HepG2 (cell line): ENCODE measurements at regions not wholly inside any gene's neighbourhood (a gene's known extent, or its start where the extent isn't known, plus 50 kb on each side); places are given as distances from the start of the nearest gene placed in this dataset.
A peak's percentile ranks its signal among the peaks of the same experiment; 100 is the strongest.

Source experiments
- ATAC-seq: fragments of 200-7000 bp; cut with Tn5 transposase; 3 replicates; pipeline ENCODE4 v1.9.1; 2020; ENCODE audit warnings: mild to moderate bottlenecking, moderate library complexity
- BruUV-seq: library from RNA; stranded (reverse); fragments of 400-500 nt; replicated peaks from 2 replicates; lab custom pipeline; 2021; lab: Mats Ljungman, UMichigan
- CTCF ChIA-PET: fragments of 300-600 bp; formaldehyde crosslinking; extraction: SDS; loops from one replicate; lab custom pipeline; 2021; ENCODE audit warnings: low total read pairs, inconsistent platforms, low intra/inter-chr PET ratio; lab: Yijun Ruan, JAX
- POLR2A ChIA-PET: fragments of 350-600 bp; sonication (Branson Sonifier 250); formaldehyde crosslinking; loops from one replicate; lab custom pipeline; 2020; ENCODE audit warnings: antibody characterized with exemption, inconsistent platforms; lab: Yijun Ruan, JAX
- DNase-seq: peaks from one replicate; pipeline ENCODE4 v3.0.0-alpha.2; 2015; ENCODE audit warnings: low spot score
- FAIRE-seq: peaks from 3 replicates; lab custom pipeline; 2011; peaks lifted over from hg19 to GRCh38; lab: Jason Lieb, UNC
- H2AFZ ChIP-seq: one replicate; pipeline ENCODE4 v1.6.1; 2011; ENCODE audit warnings: low read length, inconsistent platforms
- H3K27ac ChIP-seq: fragments of 300-600 bp; 3 replicates; pipeline ENCODE4 v1.8.0; 2011; ENCODE audit warnings: mixed run types, mild to moderate bottlenecking, mixed read lengths, low read length, inconsistent platforms; ENCODE audit not compliant: insufficient read depth; ENCODE audit errors: extremely low read length
- H3K27me3 ChIP-seq, 2 experiments: fragments of 200-600 bp in 1 of 2; 2 replicates in 1 of 2; 3 replicates in 1 of 2; pipeline versions ENCODE4 v1.6.0 to v1.8.0; 2011; ENCODE audit warnings: low read length in 2 of 2, mild to moderate bottlenecking in 2 of 2, moderate library complexity in 2 of 2, inconsistent platforms in 1 of 2; ENCODE audit not compliant: insufficient read depth in 2 of 2, control insufficient read depth in 1 of 2
- H3K36me3 ChIP-seq, 2 experiments: fragments of 200-600 bp in 1 of 2; replicated peaks in 1 of 2; 2 replicates in 1 of 2; 3 replicates in 1 of 2; pipeline versions ENCODE4 v1.5.1 to v1.8.0; 2011; ENCODE audit warnings: low read length in 2 of 2, inconsistent platforms in 1 of 2; ENCODE audit not compliant: insufficient read depth in 2 of 2, control insufficient read depth in 1 of 2
- H3K4me1 ChIP-seq: 2 replicates; pipeline ENCODE4 v1.5.1; 2012; ENCODE audit warnings: low read length, inconsistent platforms; ENCODE audit not compliant: insufficient read depth
- H3K4me2 ChIP-seq: 2 replicates; pipeline ENCODE4 v1.6.0; 2011; ENCODE audit warnings: low read depth, low read length, inconsistent platforms
- H3K4me3 ChIP-seq, 3 experiments: fragments of 200-600 bp in 1 of 3; sonication (generic), shearing (Covaris generic) in 1 of 3; replicated peaks in 1 of 3; 2 replicates each; pipeline ENCODE4 v1.5.1; 2011 to 2016; ENCODE audit warnings: low read length in 3 of 3, inconsistent platforms in 2 of 3, low read depth in 2 of 3, mild to moderate bottlenecking in 2 of 3, control low read depth in 1 of 3, mixed read lengths in 1 of 3; ENCODE audit not compliant: insufficient read depth in 1 of 3
- H3K79me2 ChIP-seq: one replicate; pipeline ENCODE4 v1.6.1; 2011; ENCODE audit warnings: low read length, inconsistent platforms; ENCODE audit not compliant: insufficient read depth
- H3K9ac ChIP-seq: 2 replicates; pipeline ENCODE4 v1.6.0; 2011; ENCODE audit warnings: mild to moderate bottlenecking, low read depth, low read length, inconsistent platforms; ENCODE audit not compliant: insufficient read depth
- H3K9me3 ChIP-seq: 2 replicates; pipeline ENCODE4 v1.5.1; 2012; ENCODE audit warnings: mild to moderate bottlenecking, low read length
- H4K20me1 ChIP-seq: 2 replicates; pipeline ENCODE4 v1.6.0; 2011; ENCODE audit warnings: inconsistent platforms, mild to moderate bottlenecking, low read length, moderate library complexity; ENCODE audit not compliant: insufficient read depth
- FOSL1 ChIP-seq: sonication (generic); formaldehyde crosslinking; IDR thresholded peaks from 2 replicates; pipeline ENCODE4 v1.9.0; 2021; ENCODE audit warnings: missing genetic modification reagents, borderline replicate concordance
- MAFF ChIP-seq: IDR thresholded peaks from 2 replicates; pipeline ENCODE4 v1.6.1; 2011; ENCODE audit warnings: low read depth, low read length, improper control_type of control experiment
- POGZ ChIP-seq: sonication (generic); formaldehyde crosslinking; IDR thresholded peaks from 2 replicates; pipeline ENCODE4 v1.4.0; 2020; ENCODE audit warnings: mild to moderate bottlenecking, missing genetic modification reagents
- SRSF4 ChIP-seq: fragments of 200-400 bp; formaldehyde crosslinking; IDR thresholded peaks from one replicate; pipeline ENCODE4 v1.6.1; 2018; ENCODE audit warnings: mild to moderate bottlenecking, low read depth, low read length, moderate library complexity; ENCODE audit not compliant: poor library complexity, severe bottlenecking
- ZKSCAN1 ChIP-seq: fragments of 150-350 bp; IDR thresholded peaks from 2 replicates; pipeline ENCODE4 v1.6.1; 2014; ENCODE audit warnings: low read length
- ZNF572 ChIP-seq: sonication (generic); formaldehyde crosslinking; IDR thresholded peaks from 2 replicates; pipeline ENCODE4 v1.5.1; 2020; ENCODE audit warnings: mild to moderate bottlenecking, missing genetic modification reagents
- ZSCAN20 ChIP-seq: sonication (generic); formaldehyde crosslinking; IDR thresholded peaks from 2 replicates; pipeline ENCODE4 v1.4.0; 2020; ENCODE audit warnings: missing genetic modification reagents, mild to moderate bottlenecking, borderline replicate concordance
- WGBS: methylation state at CpG from one replicate; pipeline ENCODE4 v1.1.6; 2017; ENCODE audit warnings: low lambda C conversion rate; 5-methylcytosine and 5-hydroxymethylcytosine counted together
- in situ Hi-C: cut with HindIII; loops from 2 replicates; pipeline ENCODE4 v1.10.0; 2017; ENCODE audit warnings: low pct_unique_long_range_greater_than_20kb; ENCODE audit not compliant: extremely low pct_ligation_motif_present
- intact Hi-C: fragments of 100-400 bp; cut with micrococcal nuclease; formaldehyde crosslinking; loops from one replicate; pipeline ENCODE4 v1.10.0; 2022; ENCODE audit not compliant: unreplicated experiment
- TF ChIP-seq, protein P1 (sequence below): sonication (generic); formaldehyde crosslinking; IDR thresholded peaks from 2 replicates; pipeline ENCODE4 v1.5.0; 2020; ENCODE audit warnings: mild to moderate bottlenecking, missing genetic modification reagents, borderline replicate concordance
- TF ChIP-seq, protein P2 (sequence below): sonication (generic); formaldehyde crosslinking; IDR thresholded peaks from 2 replicates; pipeline ENCODE4 v1.5.0; 2020; ENCODE audit warnings: missing genetic modification reagents
- TF ChIP-seq, protein P3 (sequence below): sonication (generic); formaldehyde crosslinking; IDR thresholded peaks from 2 replicates; pipeline ENCODE4 v1.8.0; 2022; ENCODE audit warnings: mild to moderate bottlenecking, missing genetic modification reagents
- TF ChIP-seq, protein P4 (sequence below): IDR thresholded peaks from 2 replicates; pipeline ENCODE4 v1.6.1; 2012; ENCODE audit warnings: low read length, improper control_type of control experiment

DNA sequence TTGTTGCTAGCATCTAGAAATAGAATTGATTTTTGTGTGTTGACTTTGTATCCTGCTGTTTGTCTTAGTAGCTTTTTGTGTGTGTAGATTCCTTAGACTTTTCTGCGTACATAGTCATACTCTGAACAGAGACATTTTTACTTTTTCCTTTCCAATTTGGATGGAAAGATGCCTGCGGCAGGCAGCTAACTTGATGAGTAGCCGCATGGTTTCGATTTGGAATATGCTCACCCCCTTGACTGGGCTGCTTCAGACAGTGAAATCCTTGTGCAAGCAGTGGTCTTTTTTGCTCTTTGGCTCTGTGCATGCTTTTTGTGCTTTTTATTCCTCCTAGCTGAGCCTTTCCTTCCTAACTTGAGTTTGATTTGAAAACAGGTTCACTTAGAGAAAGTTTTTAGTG lies 71.8 kb downstream of the HHEX start:
- ChIA-PET POLR2A (no interaction called here), CTCF (no interaction called here)
- Histone ChIP-seq H3K27me3 (peaks cover 0 to 4% of the 10 kb centered on the region in 2 experiments; a peak in 1 of 5 replicates), H3K27ac (no peak overlapping the region), H3K4me3 (no peak overlapping the region), H3K4me1 (peaks cover 45% of the 10 kb centered on the region), H3K9me3 (no peaks in the 10 kb centered on the region), H3K4me2 (peak overlapping the region; percentile 55), H3K36me3 (no peaks in the 10 kb centered on the region), H3K79me2 (no peaks in the 10 kb centered on the region), H4K20me1 (no peaks in the 10 kb centered on the region), H2AFZ (no peak overlapping the region), H3K9ac (no peak overlapping the region)
- 27% methylated on average over 4 of the region's 4 CpGs for WGBS
- DNase-seq (no peak), ATAC-seq (no peak), FAIRE-seq (no peak)
- no TSS peak for BruUV-seq
- in situ Hi-C loops (no loop called here), intact Hi-C loops (no loop called here)
- TF ChIP-seq, protein P1, sequence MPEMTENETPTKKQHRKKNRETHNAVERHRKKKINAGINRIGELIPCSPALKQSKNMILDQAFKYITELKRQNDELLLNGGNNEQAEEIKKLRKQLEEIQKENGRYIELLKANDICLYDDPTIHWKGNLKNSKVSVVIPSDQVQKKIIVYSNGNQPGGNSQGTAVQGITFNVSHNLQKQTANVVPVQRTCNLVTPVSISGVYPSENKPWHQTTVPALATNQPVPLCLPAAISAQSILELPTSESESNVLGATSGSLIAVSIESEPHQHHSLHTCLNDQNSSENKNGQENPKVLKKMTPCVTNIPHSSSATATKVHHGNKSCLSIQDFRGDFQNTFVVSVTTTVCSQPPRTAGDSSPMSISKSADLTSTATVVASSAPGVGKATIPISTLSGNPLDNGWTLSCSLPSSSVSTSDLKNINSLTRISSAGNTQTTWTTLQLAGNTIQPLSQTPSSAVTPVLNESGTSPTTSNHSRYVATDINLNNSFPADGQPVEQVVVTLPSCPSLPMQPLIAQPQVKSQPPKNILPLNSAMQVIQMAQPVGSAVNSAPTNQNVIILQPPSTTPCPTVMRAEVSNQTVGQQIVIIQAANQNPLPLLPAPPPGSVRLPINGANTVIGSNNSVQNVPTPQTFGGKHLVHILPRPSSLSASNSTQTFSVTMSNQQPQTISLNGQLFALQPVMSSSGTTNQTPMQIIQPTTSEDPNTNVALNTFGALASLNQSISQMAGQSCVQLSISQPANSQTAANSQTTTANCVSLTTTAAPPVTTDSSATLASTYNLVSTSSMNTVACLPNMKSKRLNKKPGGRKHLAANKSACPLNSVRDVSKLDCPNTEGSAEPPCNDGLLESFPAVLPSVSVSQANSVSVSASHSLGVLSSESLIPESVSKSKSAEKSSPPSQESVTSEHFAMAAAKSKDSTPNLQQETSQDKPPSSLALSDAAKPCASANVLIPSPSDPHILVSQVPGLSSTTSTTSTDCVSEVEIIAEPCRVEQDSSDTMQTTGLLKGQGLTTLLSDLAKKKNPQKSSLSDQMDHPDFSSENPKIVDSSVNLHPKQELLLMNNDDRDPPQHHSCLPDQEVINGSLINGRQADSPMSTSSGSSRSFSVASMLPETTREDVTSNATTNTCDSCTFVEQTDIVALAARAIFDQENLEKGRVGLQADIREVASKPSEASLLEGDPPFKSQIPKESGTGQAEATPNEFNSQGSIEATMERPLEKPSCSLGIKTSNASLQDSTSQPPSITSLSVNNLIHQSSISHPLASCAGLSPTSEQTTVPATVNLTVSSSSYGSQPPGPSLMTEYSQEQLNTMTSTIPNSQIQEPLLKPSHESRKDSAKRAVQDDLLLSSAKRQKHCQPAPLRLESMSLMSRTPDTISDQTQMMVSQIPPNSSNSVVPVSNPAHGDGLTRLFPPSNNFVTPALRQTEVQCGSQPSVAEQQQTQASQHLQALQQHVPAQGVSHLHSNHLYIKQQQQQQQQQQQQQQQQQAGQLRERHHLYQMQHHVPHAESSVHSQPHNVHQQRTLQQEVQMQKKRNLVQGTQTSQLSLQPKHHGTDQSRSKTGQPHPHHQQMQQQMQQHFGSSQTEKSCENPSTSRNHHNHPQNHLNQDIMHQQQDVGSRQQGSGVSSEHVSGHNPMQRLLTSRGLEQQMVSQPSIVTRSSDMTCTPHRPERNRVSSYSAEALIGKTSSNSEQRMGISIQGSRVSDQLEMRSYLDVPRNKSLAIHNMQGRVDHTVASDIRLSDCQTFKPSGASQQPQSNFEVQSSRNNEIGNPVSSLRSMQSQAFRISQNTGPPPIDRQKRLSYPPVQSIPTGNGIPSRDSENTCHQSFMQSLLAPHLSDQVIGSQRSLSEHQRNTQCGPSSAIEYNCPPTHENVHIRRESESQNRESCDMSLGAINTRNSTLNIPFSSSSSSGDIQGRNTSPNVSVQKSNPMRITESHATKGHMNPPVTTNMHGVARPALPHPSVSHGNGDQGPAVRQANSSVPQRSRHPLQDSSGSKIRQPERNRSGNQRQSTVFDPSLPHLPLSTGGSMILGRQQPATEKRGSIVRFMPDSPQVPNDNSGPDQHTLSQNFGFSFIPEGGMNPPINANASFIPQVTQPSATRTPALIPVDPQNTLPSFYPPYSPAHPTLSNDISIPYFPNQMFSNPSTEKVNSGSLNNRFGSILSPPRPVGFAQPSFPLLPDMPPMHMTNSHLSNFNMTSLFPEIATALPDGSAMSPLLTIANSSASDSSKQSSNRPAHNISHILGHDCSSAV (CRISPR knock-in tag): no peak
- TF ChIP-seq SRSF4 (no peak), ZSCAN20 (CRISPR knock-in tag) (no peak), MAFF (no peak), ZKSCAN1 (no peak), POGZ (CRISPR knock-in tag) (no peak), FOSL1 (CRISPR knock-in tag) (no peak), ZNF572 (CRISPR knock-in tag) (no peak)
- TF ChIP-seq, protein P2, sequence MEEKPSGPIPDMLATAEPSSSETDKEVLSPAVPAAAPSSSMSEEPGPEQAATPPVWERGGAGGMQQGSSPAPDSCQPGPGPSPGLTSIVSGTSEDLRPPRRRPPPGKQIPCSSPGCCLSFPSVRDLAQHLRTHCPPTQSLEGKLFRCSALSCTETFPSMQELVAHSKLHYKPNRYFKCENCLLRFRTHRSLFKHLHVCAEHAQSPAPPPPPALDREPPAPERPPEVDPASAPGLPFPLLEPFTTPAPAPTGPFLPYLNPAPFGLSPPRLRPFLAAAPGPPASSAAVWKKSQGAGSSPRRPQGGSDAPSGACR (CRISPR knock-in tag): no peak
- TF ChIP-seq, protein P3, sequence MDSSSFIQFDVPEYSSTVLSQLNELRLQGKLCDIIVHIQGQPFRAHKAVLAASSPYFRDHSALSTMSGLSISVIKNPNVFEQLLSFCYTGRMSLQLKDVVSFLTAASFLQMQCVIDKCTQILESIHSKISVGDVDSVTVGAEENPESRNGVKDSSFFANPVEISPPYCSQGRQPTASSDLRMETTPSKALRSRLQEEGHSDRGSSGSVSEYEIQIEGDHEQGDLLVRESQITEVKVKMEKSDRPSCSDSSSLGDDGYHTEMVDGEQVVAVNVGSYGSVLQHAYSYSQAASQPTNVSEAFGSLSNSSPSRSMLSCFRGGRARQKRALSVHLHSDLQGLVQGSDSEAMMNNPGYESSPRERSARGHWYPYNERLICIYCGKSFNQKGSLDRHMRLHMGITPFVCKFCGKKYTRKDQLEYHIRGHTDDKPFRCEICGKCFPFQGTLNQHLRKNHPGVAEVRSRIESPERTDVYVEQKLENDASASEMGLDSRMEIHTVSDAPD (CRISPR knock-in tag): no peak
- TF ChIP-seq, protein P4, sequence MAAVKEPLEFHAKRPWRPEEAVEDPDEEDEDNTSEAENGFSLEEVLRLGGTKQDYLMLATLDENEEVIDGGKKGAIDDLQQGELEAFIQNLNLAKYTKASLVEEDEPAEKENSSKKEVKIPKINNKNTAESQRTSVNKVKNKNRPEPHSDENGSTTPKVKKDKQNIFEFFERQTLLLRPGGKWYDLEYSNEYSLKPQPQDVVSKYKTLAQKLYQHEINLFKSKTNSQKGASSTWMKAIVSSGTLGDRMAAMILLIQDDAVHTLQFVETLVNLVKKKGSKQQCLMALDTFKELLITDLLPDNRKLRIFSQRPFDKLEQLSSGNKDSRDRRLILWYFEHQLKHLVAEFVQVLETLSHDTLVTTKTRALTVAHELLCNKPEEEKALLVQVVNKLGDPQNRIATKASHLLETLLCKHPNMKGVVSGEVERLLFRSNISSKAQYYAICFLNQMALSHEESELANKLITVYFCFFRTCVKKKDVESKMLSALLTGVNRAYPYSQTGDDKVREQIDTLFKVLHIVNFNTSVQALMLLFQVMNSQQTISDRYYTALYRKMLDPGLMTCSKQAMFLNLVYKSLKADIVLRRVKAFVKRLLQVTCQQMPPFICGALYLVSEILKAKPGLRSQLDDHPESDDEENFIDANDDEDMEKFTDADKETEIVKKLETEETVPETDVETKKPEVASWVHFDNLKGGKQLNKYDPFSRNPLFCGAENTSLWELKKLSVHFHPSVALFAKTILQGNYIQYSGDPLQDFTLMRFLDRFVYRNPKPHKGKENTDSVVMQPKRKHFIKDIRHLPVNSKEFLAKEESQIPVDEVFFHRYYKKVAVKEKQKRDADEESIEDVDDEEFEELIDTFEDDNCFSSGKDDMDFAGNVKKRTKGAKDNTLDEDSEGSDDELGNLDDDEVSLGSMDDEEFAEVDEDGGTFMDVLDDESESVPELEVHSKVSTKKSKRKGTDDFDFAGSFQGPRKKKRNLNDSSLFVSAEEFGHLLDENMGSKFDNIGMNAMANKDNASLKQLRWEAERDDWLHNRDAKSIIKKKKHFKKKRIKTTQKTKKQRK: no peak
